Dendritic cell treated with granulocyte-macrophage colony-stimulating factor and Interleukin-4, amounts not matched to agents 40 ng/mL and 50 ng/mL, for 4 days (primary cell): ENCODE measurements at regions not wholly inside any gene's neighbourhood (a gene's known extent, or its start where the extent isn't known, plus 50 kb on each side); places are given as distances from the start of the nearest gene placed in this dataset.

Experiments
- H3K27ac Mint-ChIP-seq: one replicate; pipeline ENCODE4 v1.8.0; 2022; ENCODE audit warnings: mild to moderate bottlenecking, mixed read lengths
- H3K27me3 Mint-ChIP-seq: one replicate; pipeline ENCODE4 v1.8.0; 2022; ENCODE audit warnings: mild to moderate bottlenecking, mixed read lengths
- H3K36me3 Mint-ChIP-seq: one replicate; pipeline ENCODE4 v1.8.0; 2022; ENCODE audit warnings: low read depth, mixed read lengths
- H3K4me1 Mint-ChIP-seq: one replicate; pipeline ENCODE4 v1.8.0; 2022; ENCODE audit warnings: low read depth, mixed read lengths
- H3K4me3 Mint-ChIP-seq: one replicate; pipeline ENCODE4 v1.8.0; 2022; ENCODE audit warnings: mild to moderate bottlenecking, moderate library complexity, mixed read lengths
- H3K9me3 Mint-ChIP-seq: one replicate; pipeline ENCODE4 v1.8.0; 2022; ENCODE audit warnings: mixed read lengths
- intact Hi-C: fragments of 100-400 bp; cut with micrococcal nuclease; formaldehyde crosslinking; loops from one replicate; pipeline ENCODE4 v1.15.0; 2022

DNA sequence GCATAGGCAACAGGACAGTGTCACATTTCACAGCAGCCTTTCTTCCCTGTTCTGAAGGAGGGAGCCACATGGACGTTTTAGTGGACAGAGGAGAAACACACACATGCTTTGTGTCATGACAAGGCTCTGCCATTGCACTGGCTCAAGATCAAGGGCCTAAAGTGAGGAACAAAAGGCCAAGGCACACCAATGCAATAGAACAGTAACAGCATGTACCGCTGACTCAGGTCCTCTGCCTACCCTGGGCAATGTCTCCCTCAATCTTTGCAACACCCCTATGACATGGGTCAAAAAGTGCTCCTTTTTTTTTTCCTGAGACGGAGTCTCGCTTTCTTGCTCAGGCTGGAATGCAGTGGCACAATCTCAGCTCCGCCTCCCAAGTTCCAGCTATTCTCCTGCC is 57.8 kb upstream of the SDK1 start:
- peaks cover 8% of the 10 kb centered on the region for H3K9me3 Mint-ChIP-seq
- no peaks in the 10 kb centered on the region for H3K36me3 Mint-ChIP-seq
- intact Hi-C loops = no loop called here
- no peak overlapping the region for H3K27ac Mint-ChIP-seq
- H3K4me3 Mint-ChIP-seq = no peak overlapping the region
- no peaks in the 10 kb centered on the region for H3K4me1 Mint-ChIP-seq
- H3K27me3 Mint-ChIP-seq = no peaks in the 10 kb centered on the region

DNA sequence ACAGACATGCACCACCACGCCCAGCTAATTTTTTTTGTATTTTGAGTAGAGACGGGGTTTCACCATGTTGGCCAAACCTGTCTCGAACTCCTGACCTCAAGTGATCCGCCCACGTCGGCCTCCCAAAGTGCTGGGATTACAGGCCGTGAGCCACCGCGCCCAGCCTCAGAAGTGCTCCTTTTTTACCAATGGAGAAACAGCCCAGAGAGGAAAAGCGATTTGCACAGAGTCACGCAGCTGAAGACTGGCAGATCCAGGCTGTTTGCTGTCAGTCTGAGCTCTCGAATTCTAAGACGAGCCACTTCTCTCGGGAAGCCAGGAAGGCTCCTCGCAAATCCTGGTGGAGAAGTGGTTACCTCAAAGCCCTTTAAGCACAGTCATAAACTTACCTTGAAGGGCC is 57.4 kb upstream of the SDK1 start:
- Mint-ChIP-seq H3K4me3 (no peak overlapping the region), H3K4me1 (no peaks in the 10 kb centered on the region), H3K27ac (no peak overlapping the region), H3K27me3 (no peaks in the 10 kb centered on the region), H3K36me3 (no peaks in the 10 kb centered on the region), H3K9me3 (peaks cover 8% of the 10 kb centered on the region)
- intact Hi-C loops = no loop called here

DNA sequence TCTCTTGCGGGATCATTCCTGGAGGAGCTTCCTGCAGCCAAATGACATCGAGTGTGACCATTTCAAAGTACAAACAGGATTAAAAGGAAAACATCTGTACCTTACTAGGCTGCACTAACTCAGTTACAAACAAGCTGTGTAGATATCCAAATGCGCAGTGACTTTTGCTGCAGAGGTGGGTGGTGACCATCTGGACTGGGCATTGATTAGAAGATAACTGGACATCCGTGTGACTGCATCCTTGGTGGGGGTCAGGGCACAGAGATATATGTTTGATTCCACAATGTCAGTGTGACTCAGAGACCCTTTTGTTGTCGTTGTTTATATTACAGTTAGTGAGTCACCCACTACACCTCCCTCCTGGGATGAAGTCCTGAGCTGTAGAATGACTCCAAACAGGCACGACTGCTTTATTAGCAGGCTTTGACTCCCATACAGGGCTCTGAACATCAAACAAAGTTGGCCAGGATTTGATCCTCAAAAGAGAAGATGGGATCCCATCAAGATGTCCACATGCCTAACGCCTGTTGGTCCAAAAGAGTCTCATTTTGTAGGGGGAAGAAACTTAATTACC is 56.7 kb upstream of the SDK1 start:
- H3K9me3 Mint-ChIP-seq = peaks cover 8% of the 10 kb centered on the region
- no peaks in the 10 kb centered on the region for H3K36me3 Mint-ChIP-seq
- intact Hi-C loops = no loop called here
- no peaks in the 10 kb centered on the region for H3K4me1 Mint-ChIP-seq
- H3K27me3 Mint-ChIP-seq = no peaks in the 10 kb centered on the region
- H3K4me3 Mint-ChIP-seq = no peak overlapping the region
- H3K27ac Mint-ChIP-seq = no peak overlapping the region

DNA sequence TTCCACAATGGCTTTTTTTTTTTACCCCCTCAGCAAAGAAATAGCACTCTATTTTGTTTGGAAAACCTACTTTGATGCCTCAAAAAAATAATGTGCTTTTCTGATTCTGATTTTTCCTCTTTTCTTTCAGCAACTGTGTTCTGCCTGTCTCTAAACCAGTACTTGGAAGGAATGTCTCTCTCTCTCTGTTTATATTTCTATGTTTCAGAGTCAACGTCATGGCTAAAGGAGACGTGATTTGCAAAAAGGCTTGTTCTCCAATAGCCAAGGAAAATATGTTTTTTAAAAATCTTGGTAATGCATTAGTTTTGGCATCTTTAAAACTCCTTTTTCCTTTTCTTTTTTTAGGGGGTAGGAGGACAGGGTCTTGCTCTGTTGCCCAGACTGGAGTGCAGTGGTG is 56.0 kb upstream of the SDK1 start:
- H3K27me3 Mint-ChIP-seq = no peaks in the 10 kb centered on the region
- H3K27ac Mint-ChIP-seq = no peak overlapping the region
- H3K4me1 Mint-ChIP-seq = no peaks in the 10 kb centered on the region
- no peaks in the 10 kb centered on the region for H3K36me3 Mint-ChIP-seq
- H3K4me3 Mint-ChIP-seq = no peak overlapping the region
- peaks cover 8% of the 10 kb centered on the region for H3K9me3 Mint-ChIP-seq
- intact Hi-C loops = no loop called here

DNA sequence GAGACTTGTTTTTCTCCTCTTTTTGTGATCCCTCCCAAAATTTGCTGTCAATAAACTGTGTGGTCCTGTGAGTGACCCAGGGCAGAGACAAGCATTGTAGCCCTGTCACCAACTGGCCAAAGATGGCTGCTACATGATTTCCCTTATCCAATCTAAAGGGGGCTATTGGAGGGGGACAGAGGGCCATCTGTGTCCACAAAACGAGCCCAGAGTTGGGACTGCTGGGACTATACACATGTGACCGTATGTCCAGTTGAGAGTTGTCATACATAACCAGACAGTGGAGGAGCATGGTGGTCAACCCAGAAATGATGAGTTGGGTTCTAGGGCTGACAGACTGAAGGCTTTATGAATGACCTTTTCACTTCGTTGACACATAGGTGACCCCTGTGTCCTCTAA is 55.3 kb upstream of the SDK1 start:
- Mint-ChIP-seq H3K27me3 (no peaks in the 10 kb centered on the region), H3K9me3 (peaks cover 8% of the 10 kb centered on the region), H3K4me3 (no peak overlapping the region), H3K4me1 (no peaks in the 10 kb centered on the region), H3K27ac (no peak overlapping the region), H3K36me3 (no peaks in the 10 kb centered on the region)
- intact Hi-C loops = no loop called here

DNA sequence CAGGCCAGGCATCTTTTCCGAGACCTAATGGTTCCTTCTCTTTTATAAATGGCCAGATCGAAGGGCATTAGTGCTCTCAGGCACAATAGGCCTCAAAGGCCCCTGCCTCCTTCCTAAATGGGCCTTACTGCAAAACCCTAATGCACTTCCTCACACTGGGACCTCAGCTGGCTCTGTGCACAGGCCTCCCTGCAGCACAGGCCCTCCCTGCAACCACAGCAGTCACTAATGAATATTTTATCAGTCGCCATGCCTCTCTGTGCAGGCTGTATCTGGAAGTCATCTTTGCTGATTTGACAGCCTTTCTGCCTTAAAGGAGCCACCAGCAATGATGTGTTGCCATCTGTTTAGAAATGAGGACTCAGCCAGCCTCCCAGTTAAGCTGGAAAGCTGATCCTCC is 54.9 kb upstream of the SDK1 start:
- intact Hi-C loops = no loop called here
- no peaks in the 10 kb centered on the region for H3K36me3 Mint-ChIP-seq
- peaks cover 8% of the 10 kb centered on the region for H3K9me3 Mint-ChIP-seq
- no peaks in the 10 kb centered on the region for H3K4me1 Mint-ChIP-seq
- H3K4me3 Mint-ChIP-seq = no peak overlapping the region
- H3K27ac Mint-ChIP-seq = no peak overlapping the region
- no peaks in the 10 kb centered on the region for H3K27me3 Mint-ChIP-seq

DNA sequence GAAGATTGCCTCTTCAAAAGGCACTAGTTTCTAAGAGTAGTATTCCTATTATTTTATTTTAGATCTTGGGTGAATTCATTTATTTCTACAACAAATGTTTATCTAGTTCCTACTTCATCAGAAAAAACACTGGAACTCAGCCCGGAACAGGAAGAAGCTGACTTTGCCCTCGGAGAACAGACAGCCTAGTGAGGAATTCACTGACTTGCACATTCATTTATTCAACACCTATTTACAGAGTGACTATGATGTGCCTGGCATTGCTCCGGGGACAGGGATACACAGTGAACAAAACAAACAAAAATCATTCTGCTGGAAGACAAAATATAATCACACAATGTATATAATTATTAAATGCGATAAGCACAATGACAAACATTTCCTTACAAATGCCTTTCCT is 54.4 kb upstream of the SDK1 start:
- Mint-ChIP-seq H3K27me3 (no peaks in the 10 kb centered on the region), H3K36me3 (no peaks in the 10 kb centered on the region), H3K27ac (no peak overlapping the region), H3K9me3 (peaks cover 8% of the 10 kb centered on the region), H3K4me1 (no peaks in the 10 kb centered on the region), H3K4me3 (no peak overlapping the region)
- intact Hi-C loops = no loop called here

DNA sequence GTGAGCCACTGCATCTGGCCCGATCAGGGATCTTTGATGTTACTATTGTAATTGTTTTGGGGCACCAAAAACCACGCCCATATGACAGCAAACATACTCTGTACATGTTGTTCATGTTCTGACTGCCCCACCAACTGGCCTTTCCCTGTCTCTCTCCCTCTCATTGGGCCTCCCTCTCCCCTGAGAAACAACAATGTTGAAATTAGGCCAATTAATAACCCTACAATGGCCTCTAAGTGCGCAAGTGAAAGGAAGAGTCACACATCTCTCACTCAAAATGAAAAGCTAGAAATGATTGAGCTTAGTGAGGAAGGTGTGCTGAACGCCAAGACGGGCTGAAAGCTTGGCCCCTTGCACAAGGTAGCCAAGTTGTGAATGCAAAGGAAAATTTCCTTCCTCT is 50.3 kb upstream of the SDK1 start:
- Mint-ChIP-seq H3K4me3 (no peak overlapping the region), H3K27ac (no peak overlapping the region), H3K9me3 (peaks cover 8% of the 10 kb centered on the region), H3K36me3 (no peaks in the 10 kb centered on the region), H3K27me3 (peaks cover 1% of the 10 kb centered on the region), H3K4me1 (no peaks in the 10 kb centered on the region)
- intact Hi-C loops = no loop called here
